ENCODE measurements at regions not wholly inside any gene's neighbourhood (a gene's known extent, or its start where the extent isn't known, plus 50 kb on each side); places are given as distances from the start of the nearest gene placed in this dataset.

- TF ChIP-seq CHD7 (IDR thresholded peaks at IDR 0.05; ENCODE audit: insufficient replicate concordance, low read length) = no peak
- TF ChIP-seq TBP (IDR thresholded peaks at IDR 0.05; ENCODE audit: low read depth, low read length) = no peak
- no peak for TF ChIP-seq SP1 (IDR thresholded peaks at IDR 0.05; ENCODE audit: low read depth, low read length)
- no peak for TF ChIP-seq MAX (IDR thresholded peaks at IDR 0.05)
- TF ChIP-seq GTF2F1 (IDR thresholded peaks at IDR 0.05; ENCODE audit: borderline replicate concordance, low read depth, low read length) = no peak
- no peak for TF ChIP-seq SIX5 (IDR thresholded peaks at IDR 0.05; ENCODE audit: low read depth, low read length)
- TF ChIP-seq ZNF274 (IDR thresholded peaks at IDR 0.05; ENCODE audit: borderline replicate concordance, extremely low read depth, low read length) = no peak
- TF ChIP-seq CHD2 (IDR thresholded peaks at IDR 0.05; ENCODE audit: low read length) = no peak
- TF ChIP-seq SP4 (IDR thresholded peaks at IDR 0.05; ENCODE audit: low read length) = no peak
- TF ChIP-seq E2F6 (IDR thresholded peaks at IDR 0.05) = no peak
Measured at GRCh38 chr6:170018936-170019817, 267.8 kb downstream of the ERMARD start (continued).

Measured in H1 (cell line).